Ishikawa (cell line): ENCODE measurements at regions not wholly inside any gene's neighbourhood (a gene's known extent, or its start where the extent isn't known, plus 50 kb on each side); places are given as distances from the start of the nearest gene placed in this dataset.
A peak's percentile ranks its signal among the peaks of the same experiment; 100 is the strongest.

Experiments
- CEBPB ChIP-seq: IDR thresholded peaks from 2 replicates; pipeline ENCODE4 v1.6.1; 2012
- MAX ChIP-seq: IDR thresholded peaks from 2 replicates; pipeline ENCODE4 v1.6.1; 2012
- RAD21 ChIP-seq: IDR thresholded peaks from 2 replicates; pipeline ENCODE4 v1.6.1; 2012; ENCODE audit warnings: low read depth
- REST ChIP-seq: IDR thresholded peaks from 2 replicates; pipeline ENCODE4 v1.6.1; 2012; ENCODE audit warnings: low read depth, mild to moderate bottlenecking
- TCF12 ChIP-seq: IDR thresholded peaks from 2 replicates; pipeline ENCODE4 v1.6.1; 2012; ENCODE audit warnings: low read depth
- YY1 ChIP-seq: IDR thresholded peaks from 2 replicates; pipeline ENCODE4 v1.6.1; 2012; ENCODE audit warnings: low read depth

- TF ChIP-seq CEBPB (no peak), MAX (no peak), TCF12 (no peak), RAD21 (peak; percentile 44; the same call in 1 of the 2 replicates), YY1 (no peak), REST (peak; percentile 94)
Observed at GRCh38 chr1:17919525-17920439, 164.6 kb downstream of the ACTL8 start.
